ENCODE measurements at regions not wholly inside any gene's neighbourhood (a gene's known extent, or its start where the extent isn't known, plus 50 kb on each side); places are given as distances from the start of the nearest gene placed in this dataset.

DNA sequence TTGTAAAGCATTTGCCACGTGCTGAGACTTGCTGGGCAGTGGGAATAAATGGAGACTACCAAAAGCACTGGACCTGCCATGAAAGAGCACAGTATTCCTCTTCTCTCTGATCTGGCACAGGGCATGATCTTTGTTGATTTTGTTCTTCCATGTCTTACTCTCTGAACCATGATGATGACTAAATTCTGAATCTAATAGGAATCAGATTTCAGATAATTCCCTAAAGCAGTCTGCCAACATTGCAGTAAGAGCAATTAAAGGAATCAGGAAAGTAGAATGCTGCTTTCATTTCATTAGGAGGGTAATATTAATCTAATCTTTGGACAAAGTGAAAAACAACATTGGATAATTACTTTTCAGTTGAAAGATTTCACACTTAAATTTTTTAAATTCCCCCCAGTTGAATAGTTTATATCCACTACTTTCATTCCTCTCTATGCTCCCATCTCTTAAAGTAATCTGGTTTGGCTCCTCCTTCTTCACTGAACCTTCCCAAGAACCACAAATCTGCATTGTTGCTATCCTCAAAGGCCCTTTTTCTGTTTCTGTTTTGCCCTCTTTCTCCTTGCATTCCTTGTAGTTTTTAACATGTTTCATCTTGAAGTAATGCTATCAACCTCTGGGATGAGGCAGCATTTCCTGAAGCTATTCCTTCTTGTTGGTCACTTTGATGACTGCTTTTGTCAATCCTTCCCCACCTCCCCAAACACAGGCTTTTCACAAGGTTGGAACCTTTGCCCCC, 243.2 kb upstream of the TENT5A start:
- DNase-seq (ENCODE audit: extremely low spot score): no peak
- ChIA-PET CTCF (no interaction called here), POLR2A (no interaction called here)

DNA sequence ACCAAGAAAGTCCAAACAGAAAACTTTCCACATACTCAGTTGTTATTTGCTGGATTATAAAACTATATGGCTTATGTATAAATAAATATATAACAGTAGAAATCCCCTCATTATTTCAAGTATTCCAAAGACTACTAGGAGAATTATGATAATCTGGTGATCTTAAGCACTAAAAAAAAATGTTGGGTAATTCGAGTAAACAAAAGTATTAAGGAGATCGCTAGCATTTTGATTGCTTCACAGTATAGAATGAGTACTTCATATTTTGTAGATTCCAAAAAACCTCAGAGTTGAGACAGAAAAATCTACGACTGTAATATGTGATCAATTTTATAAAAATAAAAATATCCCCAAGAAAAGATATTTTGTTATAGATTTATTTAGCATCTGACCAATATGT, 236.4 kb upstream of the TENT5A start:
- no peak for DNase-seq (ENCODE audit: extremely low spot score)
- POLR2A ChIA-PET: no interaction called here
- CTCF ChIA-PET: no interaction called here
- no peak for TF ChIP-seq ARNT (IDR thresholded peaks at IDR 0.05)
- TF ChIP-seq BHLHE40 (IDR thresholded peaks at IDR 0.05; ENCODE audit: borderline replicate concordance): no peak

More for the DNA sequence above, 243.2 kb upstream of the TENT5A start:
- no peak for TF ChIP-seq FOXA1 (IDR thresholded peaks at IDR 0.05)
- no peak for TF ChIP-seq BHLHE40 (IDR thresholded peaks at IDR 0.05; ENCODE audit: borderline replicate concordance)
- no peak for TF ChIP-seq ZNF384 (IDR thresholded peaks at IDR 0.05)
- TF ChIP-seq TARDBP (IDR thresholded peaks at IDR 0.05): no peak
- TF ChIP-seq FOXM1 (IDR thresholded peaks at IDR 0.05; ENCODE audit: borderline replicate concordance): no peak
- no peak for TF ChIP-seq SUZ12 (IDR thresholded peaks at IDR 0.05)
- no peak for TF ChIP-seq CTBP1 (IDR thresholded peaks at IDR 0.05; ENCODE audit: borderline replicate concordance)
- no peak for TF ChIP-seq FOXK2 (IDR thresholded peaks at IDR 0.05)
- no peak for TF ChIP-seq ELF4 (IDR thresholded peaks at IDR 0.05)
- TF ChIP-seq SP1 (IDR thresholded peaks at IDR 0.05): no peak
- TF ChIP-seq, protein P1, sequence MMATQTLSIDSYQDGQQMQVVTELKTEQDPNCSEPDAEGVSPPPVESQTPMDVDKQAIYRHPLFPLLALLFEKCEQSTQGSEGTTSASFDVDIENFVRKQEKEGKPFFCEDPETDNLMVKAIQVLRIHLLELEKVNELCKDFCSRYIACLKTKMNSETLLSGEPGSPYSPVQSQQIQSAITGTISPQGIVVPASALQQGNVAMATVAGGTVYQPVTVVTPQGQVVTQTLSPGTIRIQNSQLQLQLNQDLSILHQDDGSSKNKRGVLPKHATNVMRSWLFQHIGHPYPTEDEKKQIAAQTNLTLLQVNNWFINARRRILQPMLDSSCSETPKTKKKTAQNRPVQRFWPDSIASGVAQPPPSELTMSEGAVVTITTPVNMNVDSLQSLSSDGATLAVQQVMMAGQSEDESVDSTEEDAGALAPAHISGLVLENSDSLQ (IDR thresholded peaks at IDR 0.05): no peak
- no peak for TF ChIP-seq NFRKB (IDR thresholded peaks at IDR 0.05)

DNA sequence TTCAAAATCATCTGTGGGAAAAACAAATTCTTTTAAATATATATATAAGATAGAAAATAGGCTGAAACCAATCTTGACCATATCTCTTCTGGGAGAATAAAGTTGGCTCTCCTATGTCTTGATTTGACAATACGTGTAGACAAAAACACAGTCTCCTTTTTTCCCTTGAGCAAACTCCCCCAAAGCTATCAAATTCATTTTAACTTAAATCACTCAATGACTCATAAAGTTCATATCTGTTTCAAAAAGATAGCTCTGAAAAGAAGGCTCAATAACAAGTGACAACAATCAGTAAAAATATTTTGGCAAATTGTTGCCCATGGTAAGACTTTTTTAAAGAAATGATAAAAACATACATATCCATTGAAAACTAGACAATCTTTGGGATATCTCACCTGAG, 236.0 kb upstream of the TENT5A start:
- CTCF ChIA-PET: no interaction called here
- POLR2A ChIA-PET: no interaction called here
- TF ChIP-seq ARNT (IDR thresholded peaks at IDR 0.05) (no peak), FOXA1 (IDR thresholded peaks at IDR 0.05) (no peak), SUZ12 (IDR thresholded peaks at IDR 0.05) (no peak)
- DNase-seq (ENCODE audit: extremely low spot score): no peak

DNA sequence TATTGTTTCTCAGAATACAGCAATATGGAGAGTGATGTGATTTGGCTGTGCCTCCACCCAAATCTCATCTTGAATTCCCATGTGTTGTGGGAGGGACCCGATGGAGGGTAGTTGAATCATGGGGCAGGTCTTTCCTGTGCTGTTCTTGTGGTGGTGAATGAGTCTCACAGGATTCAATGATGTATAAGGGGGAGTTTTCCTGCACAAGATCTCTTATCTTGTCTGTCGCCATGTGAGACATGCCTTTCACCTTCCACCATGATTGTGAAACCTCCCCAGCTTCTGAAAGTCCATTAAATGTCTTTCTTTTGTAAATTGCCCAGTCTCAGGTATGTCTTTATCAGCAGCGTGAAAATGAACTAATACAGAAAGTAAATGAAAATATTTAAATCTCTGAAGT, 234.8 kb upstream of the TENT5A start:
- TF ChIP-seq, protein P1 (IDR thresholded peaks at IDR 0.05): no peak
- TF ChIP-seq FOXK2 (IDR thresholded peaks at IDR 0.05) (no peak), CTBP1 (IDR thresholded peaks at IDR 0.05; ENCODE audit: borderline replicate concordance) (no peak), FOXA1 (IDR thresholded peaks at IDR 0.05) (no peak), TARDBP (IDR thresholded peaks at IDR 0.05) (no peak), SP1 (IDR thresholded peaks at IDR 0.05) (no peak), FOXM1 (IDR thresholded peaks at IDR 0.05; ENCODE audit: borderline replicate concordance) (no peak), ARNT (IDR thresholded peaks at IDR 0.05) (no peak), ELF4 (IDR thresholded peaks at IDR 0.05) (no peak), L3MBTL2 (conservative IDR thresholded peaks at IDR 0.05) (no peak), LEF1 (IDR thresholded peaks at IDR 0.05; ENCODE audit: borderline replicate concordance) (no peak)
- ChIA-PET CTCF (no interaction called here), POLR2A (no interaction called here)
- no peak for DNase-seq (ENCODE audit: extremely low spot score)

DNA sequence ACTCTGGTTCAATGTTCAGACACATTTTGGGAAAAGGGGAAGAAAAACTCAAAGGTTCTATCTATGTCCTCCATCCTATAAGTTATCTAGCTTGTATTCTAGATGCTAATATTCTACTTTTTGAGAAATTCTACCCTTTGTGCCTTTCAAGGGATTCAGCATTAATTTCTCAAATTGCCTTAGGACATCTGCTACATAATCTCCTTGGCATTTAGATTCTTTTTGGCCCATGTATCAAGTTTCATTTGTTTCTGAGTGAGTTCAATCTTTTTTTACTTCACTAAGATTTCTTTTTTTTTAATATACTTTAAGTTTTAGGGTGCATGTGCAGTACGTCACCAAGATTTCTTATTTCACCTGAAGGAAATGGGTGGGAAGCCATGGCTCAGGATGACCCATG, 232.7 kb upstream of the TENT5A start:
- CTCF ChIA-PET: no interaction called here
- DNase-seq (ENCODE audit: extremely low spot score): no peak
- POLR2A ChIA-PET: no interaction called here
- no peak for TF ChIP-seq HDGF (IDR thresholded peaks at IDR 0.05; ENCODE audit: borderline replicate concordance)
- no peak for TF ChIP-seq FOXM1 (IDR thresholded peaks at IDR 0.05; ENCODE audit: borderline replicate concordance)
- no peak for TF ChIP-seq ARNT (IDR thresholded peaks at IDR 0.05)
- TF ChIP-seq, protein P1 (IDR thresholded peaks at IDR 0.05): no peak
- no peak for TF ChIP-seq CTBP1 (IDR thresholded peaks at IDR 0.05; ENCODE audit: borderline replicate concordance)
- no peak for TF ChIP-seq ZNF384 (IDR thresholded peaks at IDR 0.05)
- TF ChIP-seq L3MBTL2 (conservative IDR thresholded peaks at IDR 0.05): no peak
- no peak for TF ChIP-seq FOXK2 (IDR thresholded peaks at IDR 0.05)
- no peak for TF ChIP-seq SUZ12 (IDR thresholded peaks at IDR 0.05)
- no peak for TF ChIP-seq ELF4 (IDR thresholded peaks at IDR 0.05)
- no peak for TF ChIP-seq FOXA1 (IDR thresholded peaks at IDR 0.05)
- TF ChIP-seq TARDBP (IDR thresholded peaks at IDR 0.05): no peak

DNA sequence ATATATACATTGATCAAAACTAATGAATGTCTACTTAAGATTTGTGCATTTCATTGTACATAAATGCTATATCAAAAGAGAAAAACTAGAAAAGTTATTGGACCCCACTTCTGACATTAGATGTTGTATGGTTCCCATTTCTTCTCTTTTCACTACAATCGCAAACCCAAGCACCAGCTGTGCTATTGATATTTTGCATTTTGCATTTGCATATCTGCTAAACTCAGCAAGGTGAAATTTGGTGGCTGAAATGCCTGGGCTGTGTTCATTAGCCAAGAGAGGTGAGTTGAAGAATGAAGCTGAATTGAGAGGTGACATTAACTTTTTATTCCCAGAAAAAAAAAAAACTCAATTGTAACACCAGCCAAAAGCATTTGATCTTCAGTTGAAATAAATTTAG, 232.1 kb upstream of the TENT5A start:
- CTCF ChIA-PET: no interaction called here
- POLR2A ChIA-PET: no interaction called here
- TF ChIP-seq FOXA1 (IDR thresholded peaks at IDR 0.05): no peak
- no peak for TF ChIP-seq ZNF384 (IDR thresholded peaks at IDR 0.05)
- TF ChIP-seq CTBP1 (IDR thresholded peaks at IDR 0.05; ENCODE audit: borderline replicate concordance): no peak
- TF ChIP-seq FOXM1 (IDR thresholded peaks at IDR 0.05; ENCODE audit: borderline replicate concordance): no peak
- TF ChIP-seq LEF1 (IDR thresholded peaks at IDR 0.05; ENCODE audit: borderline replicate concordance): no peak
- TF ChIP-seq SP1 (IDR thresholded peaks at IDR 0.05): no peak
- TF ChIP-seq HDGF (IDR thresholded peaks at IDR 0.05; ENCODE audit: borderline replicate concordance): no peak
- no peak for TF ChIP-seq L3MBTL2 (conservative IDR thresholded peaks at IDR 0.05)
- TF ChIP-seq, protein P1 (IDR thresholded peaks at IDR 0.05): no peak
- TF ChIP-seq TARDBP (IDR thresholded peaks at IDR 0.05): no peak
- TF ChIP-seq FOXK2 (IDR thresholded peaks at IDR 0.05): no peak
- TF ChIP-seq BHLHE40 (IDR thresholded peaks at IDR 0.05; ENCODE audit: borderline replicate concordance): no peak
- no peak for TF ChIP-seq NFRKB (IDR thresholded peaks at IDR 0.05)
- TF ChIP-seq ARNT (IDR thresholded peaks at IDR 0.05): no peak
- DNase-seq (ENCODE audit: extremely low spot score): no peak
